Esophagus muscularis mucosa (tissue), 4 donors: ENCODE measurements at regions not wholly inside any gene's neighbourhood (a gene's known extent, or its start where the extent isn't known, plus 50 kb on each side); places are given as distances from the start of the nearest gene placed in this dataset.

Source experiments
- DNase-seq: peaks from one replicate; pipeline ENCODE4 v3.0.0-alpha.2; 2017; ENCODE audit errors: extremely low spot score
- H3K27ac ChIP-seq, 4 donors: fragments of 200-600 bp; sonication (generic); replicated peaks in 1 of 4; 1 replicate in 3 of 4; 2 replicates in 1 of 4; pipeline ENCODE4 v1.5.1; 2016 to 2019; ENCODE audit warnings: mild to moderate bottlenecking in 1 of 4
- H3K27me3 ChIP-seq, 4 donors: fragments of 200-600 bp; sonication (generic); one replicate each; pipeline versions ENCODE4 v1.5.1 to v1.6.0; 2016 to 2019
- H3K36me3 ChIP-seq, 4 donors: fragments of 200-600 bp; sonication (generic); one replicate each; pipeline ENCODE4 v1.5.1; 2016 to 2019
- H3K4me1 ChIP-seq, 4 donors: fragments of 200-600 bp; sonication (generic); one replicate each; pipeline ENCODE4 v1.5.1; 2016 to 2019
- H3K4me3 ChIP-seq, 4 donors: fragments of 200-600 bp; sonication (generic); 1 replicate in 2 of 4; 2 replicates in 2 of 4; pipeline ENCODE4 v1.5.1; 2016 to 2019; ENCODE audit warnings: mild to moderate bottlenecking in 4 of 4, moderate library complexity in 1 of 4
- H3K9me3 ChIP-seq, 4 donors: fragments of 200-600 bp; sonication (generic); 1 replicate in 3 of 4; 2 replicates in 1 of 4; pipeline ENCODE4 v1.5.1; 2016 to 2019
- EP300 ChIP-seq: sonication (generic); formaldehyde crosslinking; IDR thresholded peaks from one replicate; pipeline ENCODE4 v1.6.1; 2017; ENCODE audit warnings: antibody characterized with exemption
- POLR2A ChIP-seq: fragments of 450-650 bp; IDR thresholded peaks from one replicate; pipeline ENCODE4 v1.6.1; 2017; ENCODE audit warnings: antibody characterized with exemption, moderate library complexity, mild to moderate bottlenecking, low read depth
- POLR2AphosphoS5 ChIP-seq, 2 donors: sonication (generic); formaldehyde crosslinking; IDR thresholded peaks; one replicate each; pipeline ENCODE4 v1.6.1; 2017; ENCODE audit warnings: antibody characterized with exemption in 2 of 2
- WGBS: methylation state at CpG from one replicate; pipeline ENCODE4 v1.1.5; 2018; 5-methylcytosine and 5-hydroxymethylcytosine counted together
- intact Hi-C: fragments of 100-400 bp; cut with DNase I; formaldehyde crosslinking; loops from one replicate; pipeline ENCODE4 v1.15.1; 2023
- TF ChIP-seq, protein P1 (sequence below), 3 experiments: fragments of 200-600 bp in 2 of 3; fragments of 450-650 bp in 1 of 3; sonication (generic) in 2 of 3; IDR thresholded peaks; one replicate each; pipeline ENCODE4 v1.5.1; 2017 to 2019; ENCODE audit warnings: antibody characterized with exemption in 3 of 3, mild to moderate bottlenecking in 2 of 3, moderate library complexity in 1 of 3

DNA sequence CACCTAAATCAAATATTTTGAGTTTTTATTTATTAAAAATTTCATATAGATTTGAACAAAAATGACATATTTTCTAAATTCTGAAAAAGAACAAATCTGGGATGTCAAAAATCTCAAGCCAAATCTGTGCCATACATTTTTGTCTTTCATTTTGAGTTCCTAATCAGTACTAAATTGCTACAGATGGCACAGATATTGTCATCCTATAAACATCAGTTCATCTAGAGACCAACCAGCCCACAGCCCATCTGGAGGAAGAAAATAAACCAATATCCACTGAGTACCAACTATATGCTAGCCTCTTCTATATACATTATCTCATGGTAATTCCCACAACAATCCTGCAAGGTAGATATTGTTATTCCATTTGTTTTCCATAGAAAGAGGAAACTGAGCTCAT lies 156.8 kb upstream of the ATP1B1 start:
- Histone ChIP-seq H3K36me3 (no peaks in the 10 kb centered on the region), H3K27ac (no peak overlapping the region), H3K9me3 (peaks cover 0 to 3% (median 0%) of the 10 kb centered on the region in 4 donors), H3K4me1 (peaks cover 0 to 14% (median 14%) of the 10 kb centered on the region in 4 donors), H3K27me3 (no peaks in the 10 kb centered on the region), H3K4me3 (no peak overlapping the region)
- intact Hi-C loops: no loop called here
- no peak for DNase-seq
- TF ChIP-seq, protein P1, sequence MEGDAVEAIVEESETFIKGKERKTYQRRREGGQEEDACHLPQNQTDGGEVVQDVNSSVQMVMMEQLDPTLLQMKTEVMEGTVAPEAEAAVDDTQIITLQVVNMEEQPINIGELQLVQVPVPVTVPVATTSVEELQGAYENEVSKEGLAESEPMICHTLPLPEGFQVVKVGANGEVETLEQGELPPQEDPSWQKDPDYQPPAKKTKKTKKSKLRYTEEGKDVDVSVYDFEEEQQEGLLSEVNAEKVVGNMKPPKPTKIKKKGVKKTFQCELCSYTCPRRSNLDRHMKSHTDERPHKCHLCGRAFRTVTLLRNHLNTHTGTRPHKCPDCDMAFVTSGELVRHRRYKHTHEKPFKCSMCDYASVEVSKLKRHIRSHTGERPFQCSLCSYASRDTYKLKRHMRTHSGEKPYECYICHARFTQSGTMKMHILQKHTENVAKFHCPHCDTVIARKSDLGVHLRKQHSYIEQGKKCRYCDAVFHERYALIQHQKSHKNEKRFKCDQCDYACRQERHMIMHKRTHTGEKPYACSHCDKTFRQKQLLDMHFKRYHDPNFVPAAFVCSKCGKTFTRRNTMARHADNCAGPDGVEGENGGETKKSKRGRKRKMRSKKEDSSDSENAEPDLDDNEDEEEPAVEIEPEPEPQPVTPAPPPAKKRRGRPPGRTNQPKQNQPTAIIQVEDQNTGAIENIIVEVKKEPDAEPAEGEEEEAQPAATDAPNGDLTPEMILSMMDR (IDR thresholded peaks at IDR 0.05): no peak
- no peak for TF ChIP-seq POLR2A
- TF ChIP-seq EP300: no peak
- no peak for TF ChIP-seq POLR2AphosphoS5 (IDR thresholded peaks at IDR 0.05)

DNA sequence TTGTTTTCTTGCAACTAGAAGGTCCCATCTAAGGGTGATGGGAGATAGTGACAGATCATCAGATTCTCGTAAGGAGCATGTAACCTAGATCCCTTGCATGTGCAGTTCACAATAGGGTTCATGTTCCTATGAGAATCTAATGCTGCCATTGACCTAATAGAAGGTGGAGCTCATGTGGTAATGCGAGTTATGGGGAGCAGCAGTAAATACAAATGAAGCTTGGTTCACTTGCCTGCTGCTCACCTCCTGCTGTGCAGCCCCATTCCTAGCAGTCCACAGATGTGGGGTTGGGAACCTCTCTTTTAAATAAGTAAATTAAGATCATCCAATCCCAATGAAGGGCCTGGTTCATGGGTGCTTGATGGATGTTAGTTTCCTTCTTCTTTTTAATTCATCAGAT lies 148.7 kb upstream of the ATP1B1 start:
- Histone ChIP-seq H3K36me3 (no peaks in the 10 kb centered on the region), H3K4me1 (no peaks in the 10 kb centered on the region), H3K9me3 (peaks cover 0 to 3% (median 0%) of the 10 kb centered on the region in 4 donors), H3K27ac (no peak overlapping the region), H3K4me3 (no peak overlapping the region), H3K27me3 (no peaks in the 10 kb centered on the region)
- no peak for DNase-seq
- TF ChIP-seq EP300 (no peak), POLR2A (no peak), POLR2AphosphoS5 (IDR thresholded peaks at IDR 0.05) (no peak)
- TF ChIP-seq, protein P1 (IDR thresholded peaks at IDR 0.05): no peak
- 95% methylated on average over 2 of the region's 2 CpGs for WGBS
- intact Hi-C loops: no loop called here

DNA sequence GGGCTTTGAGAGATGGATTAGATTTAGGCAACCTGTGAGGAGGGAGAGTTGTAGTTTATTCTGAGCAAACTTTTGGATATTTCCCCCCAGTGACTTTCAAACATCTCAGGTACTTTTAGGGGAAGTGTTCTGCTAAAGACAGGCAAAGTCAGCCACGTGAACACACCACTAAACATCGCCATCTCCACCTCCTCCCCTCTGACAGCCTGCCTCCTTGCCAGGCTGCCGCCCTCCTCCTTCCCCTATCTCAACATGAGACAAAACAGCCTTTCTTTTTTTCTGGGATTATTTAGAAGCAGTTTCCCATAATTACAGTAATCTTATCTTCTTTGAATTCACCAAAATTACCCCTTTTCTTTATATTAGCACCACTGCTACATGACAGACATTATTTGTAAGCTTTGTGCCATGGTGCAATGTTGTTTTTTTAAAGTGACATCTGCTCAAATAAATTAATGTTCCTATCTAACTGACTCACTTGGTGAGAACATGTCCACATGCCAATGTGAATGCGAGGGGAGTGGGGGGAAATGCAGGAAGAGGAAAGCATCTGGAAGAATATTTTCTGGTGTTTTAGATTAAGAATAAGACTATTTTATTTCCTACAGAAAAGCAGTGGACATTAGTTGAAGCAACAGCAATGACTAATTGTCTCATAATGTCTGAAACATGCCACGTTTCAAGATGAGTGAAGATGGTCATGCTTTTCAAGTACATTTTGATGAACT lies 147.8 kb upstream of the ATP1B1 start:
- WGBS: 74% methylated on average over 5 of the region's 5 CpGs
- H3K36me3 ChIP-seq: no peaks in the 10 kb centered on the region
- no peak for TF ChIP-seq EP300
- TF ChIP-seq, protein P1 (IDR thresholded peaks at IDR 0.05): no peak
- no peak for TF ChIP-seq POLR2A
- TF ChIP-seq POLR2AphosphoS5 (IDR thresholded peaks at IDR 0.05): no peak
- no peak overlapping the region for H3K27ac ChIP-seq
- no peak overlapping the region for H3K4me3 ChIP-seq
- H3K4me1 ChIP-seq: no peaks in the 10 kb centered on the region
- no peaks in the 10 kb centered on the region for H3K9me3 ChIP-seq
- intact Hi-C loops: no loop called here
- no peaks in the 10 kb centered on the region for H3K27me3 ChIP-seq
- DNase-seq: no peak

DNA sequence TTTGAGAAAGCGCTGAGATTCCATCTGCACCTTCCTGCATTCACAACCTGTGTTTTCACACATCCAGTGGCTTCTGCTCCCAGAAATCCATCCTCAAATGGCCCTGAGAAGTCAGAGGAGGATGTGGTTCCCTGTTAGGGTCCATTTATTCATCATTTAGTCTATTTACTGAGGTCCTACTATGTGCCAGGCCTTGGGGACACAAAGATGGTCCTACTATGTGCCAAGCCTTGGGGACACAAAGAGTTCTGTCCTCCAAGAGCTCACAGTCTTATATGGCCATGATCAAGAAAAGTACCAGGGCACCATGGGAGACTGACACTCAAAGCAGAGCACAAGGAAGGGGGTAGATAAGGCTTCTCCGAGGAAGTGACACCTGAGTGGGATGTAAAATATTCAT lies 147.1 kb upstream of the ATP1B1 start:
- TF ChIP-seq POLR2AphosphoS5 (IDR thresholded peaks at IDR 0.05) (no peak), EP300 (no peak), POLR2A (no peak)
- TF ChIP-seq, protein P1 (IDR thresholded peaks at IDR 0.05): no peak
- H3K4me3 ChIP-seq: no peak overlapping the region
- no peak for DNase-seq
- H3K27me3 ChIP-seq: no peaks in the 10 kb centered on the region
- no peak overlapping the region for H3K27ac ChIP-seq
- H3K36me3 ChIP-seq: no peaks in the 10 kb centered on the region
- H3K9me3 ChIP-seq: no peaks in the 10 kb centered on the region
- 91% methylated on average over 2 of the region's 2 CpGs for WGBS
- no peaks in the 10 kb centered on the region for H3K4me1 ChIP-seq
- intact Hi-C loops: no loop called here

DNA sequence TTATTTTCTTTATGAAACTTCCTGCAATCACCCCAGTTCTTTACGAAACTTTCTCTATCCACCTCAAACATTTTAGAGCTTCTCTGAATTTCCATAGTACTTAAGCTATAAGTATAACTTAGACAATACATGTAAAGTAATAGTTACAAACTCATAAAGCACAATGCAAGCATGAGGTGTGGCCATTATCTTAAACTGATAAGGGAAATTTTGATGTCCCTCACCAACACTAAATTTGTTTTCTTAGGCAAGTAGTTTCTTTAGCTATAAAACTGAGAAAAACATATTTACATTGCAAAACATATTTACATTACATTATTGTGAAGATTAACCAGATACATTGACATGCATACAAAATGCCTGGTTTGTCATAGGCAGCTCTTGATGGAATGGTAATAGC lies 146.4 kb upstream of the ATP1B1 start:
- H3K9me3 ChIP-seq: no peaks in the 10 kb centered on the region
- TF ChIP-seq POLR2A: no peak
- TF ChIP-seq EP300: no peak
- TF ChIP-seq, protein P1 (IDR thresholded peaks at IDR 0.05): no peak
- TF ChIP-seq POLR2AphosphoS5 (IDR thresholded peaks at IDR 0.05): no peak
- no peak for DNase-seq
- no peaks in the 10 kb centered on the region for H3K27me3 ChIP-seq
- intact Hi-C loops: no loop called here
- H3K27ac ChIP-seq: no peak overlapping the region
- H3K4me3 ChIP-seq: no peak overlapping the region
- H3K36me3 ChIP-seq: no peaks in the 10 kb centered on the region
- H3K4me1 ChIP-seq: no peaks in the 10 kb centered on the region
- 95% methylated on average over 1 of the region's 1 CpG for WGBS
